HL-60 (cell line): ENCODE measurements at regions not wholly inside any gene's neighbourhood (a gene's known extent, or its start where the extent isn't known, plus 50 kb on each side); places are given as distances from the start of the nearest gene placed in this dataset.

ENCODE experiments used
- CTCF ChIP-seq: IDR thresholded peaks from one replicate; pipeline ENCODE4 v1.5.1; 2011; ENCODE audit warnings: low read length, control low read depth, inconsistent platforms; ENCODE audit not compliant: insufficient read depth
- GABPA ChIP-seq: IDR thresholded peaks from 2 replicates; pipeline ENCODE4 v1.6.1; 2012; ENCODE audit warnings: low read depth

DNA sequence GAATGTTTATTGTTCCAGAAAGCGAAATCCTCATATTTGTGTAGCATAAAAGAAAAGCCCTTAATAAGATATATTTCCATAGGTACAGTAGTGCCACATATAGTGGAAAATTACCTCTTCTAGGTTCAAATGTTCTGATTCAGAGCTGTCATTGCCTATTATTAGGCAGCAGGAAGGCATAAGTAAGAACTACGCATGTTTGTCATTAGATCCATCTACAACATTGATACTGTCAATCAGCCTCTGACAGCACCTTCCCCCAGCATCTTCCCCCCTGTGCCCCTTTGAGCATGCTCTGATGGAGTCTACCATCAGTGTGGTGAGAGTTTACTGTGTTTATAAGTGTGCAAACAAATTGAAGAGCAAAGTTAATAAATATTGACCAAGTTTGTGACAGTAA, 816.1 kb downstream of the TLE4 start:
- TF ChIP-seq CTCF (no peak), GABPA (no peak)
